SKM-1 (cell line): ENCODE measurements at regions not wholly inside any gene's neighbourhood (a gene's known extent, or its start where the extent isn't known, plus 50 kb on each side); places are given as distances from the start of the nearest gene placed in this dataset.

Experiments
- DNase-seq: peaks from one replicate; lab custom pipeline; 2025; ENCODE audit not compliant: unreplicated experiment; lab: John Stamatoyannopoulos, UW

GRCh38 chr6:140932909-140933308, 1199.8 kb upstream of the GJE1 start:
- DNase-seq: no peak

GRCh38 chr6:140931581-140931980, 1201.1 kb upstream of the GJE1 start:
- no peak for DNase-seq

GRCh38 chr6:140929121-140929520, 1203.6 kb upstream of the GJE1 start:
- DNase-seq: no peak

- DNase-seq: no peak
Measured at GRCh38 chr6:140923048-140923447, 1209.7 kb upstream of the GJE1 start.

GRCh38 chr6:140921366-140922226, 1211.1 kb upstream of the GJE1 start:
- peak; percentile 41 for DNase-seq

GRCh38 chr6:140917911-140918310, 1214.8 kb upstream of the GJE1 start:
- no peak for DNase-seq

- DNase-seq: no peak
Measured at GRCh38 chr6:140915551-140915950, 1217.2 kb upstream of the GJE1 start.

GRCh38 chr6:140915103-140915502, 1217.6 kb upstream of the GJE1 start:
- DNase-seq: no peak

- no peak for DNase-seq
Measured at GRCh38 chr6:140912686-140913085, 1220.0 kb upstream of the GJE1 start.

GRCh38 chr6:140909625-140910024, 1223.1 kb upstream of the GJE1 start:
- DNase-seq: no peak

GRCh38 chr6:140909156-140909555, 1223.6 kb upstream of the GJE1 start:
- no peak for DNase-seq

GRCh38 chr6:140908505-140908904, 1224.2 kb upstream of the GJE1 start:
- no peak for DNase-seq

GRCh38 chr6:140907235-140907634, 1225.5 kb upstream of the GJE1 start:
- DNase-seq: no peak

GRCh38 chr6:140905724-140906123, 1227.0 kb upstream of the GJE1 start:
- DNase-seq: no peak

GRCh38 chr6:140905050-140905449, 1227.7 kb upstream of the GJE1 start:
- DNase-seq: no peak

- peak; percentile 59 for DNase-seq
Measured at GRCh38 chr6:140897804-140898573, 1234.7 kb upstream of the GJE1 start.

- DNase-seq: no peak
Measured at GRCh38 chr6:140897349-140897748, 1235.4 kb upstream of the GJE1 start.

- DNase-seq: no peak
Measured at GRCh38 chr6:140893432-140893831, 1239.3 kb upstream of the GJE1 start.

- DNase-seq: no peak
Measured at GRCh38 chr6:140879946-140880345, 1252.8 kb upstream of the GJE1 start.

- no peak for DNase-seq
Measured at GRCh38 chr6:140874066-140874465, 1258.7 kb upstream of the GJE1 start.

GRCh38 chr6:140872885-140873284, 1259.8 kb upstream of the GJE1 start:
- no peak for DNase-seq

- DNase-seq: no peak
Measured at GRCh38 chr6:140871911-140872310, 1260.8 kb upstream of the GJE1 start.
